SKM-1 treated with dmso at 0.1 percent for 144 hours (cell line): ENCODE measurements at regions not wholly inside any gene's neighbourhood (a gene's known extent, or its start where the extent isn't known, plus 50 kb on each side); places are given as distances from the start of the nearest gene placed in this dataset.

Experiments
- DNase-seq: peaks from one replicate; lab custom pipeline; 2025; ENCODE audit not compliant: unreplicated experiment; lab: John Stamatoyannopoulos, UW

DNA sequence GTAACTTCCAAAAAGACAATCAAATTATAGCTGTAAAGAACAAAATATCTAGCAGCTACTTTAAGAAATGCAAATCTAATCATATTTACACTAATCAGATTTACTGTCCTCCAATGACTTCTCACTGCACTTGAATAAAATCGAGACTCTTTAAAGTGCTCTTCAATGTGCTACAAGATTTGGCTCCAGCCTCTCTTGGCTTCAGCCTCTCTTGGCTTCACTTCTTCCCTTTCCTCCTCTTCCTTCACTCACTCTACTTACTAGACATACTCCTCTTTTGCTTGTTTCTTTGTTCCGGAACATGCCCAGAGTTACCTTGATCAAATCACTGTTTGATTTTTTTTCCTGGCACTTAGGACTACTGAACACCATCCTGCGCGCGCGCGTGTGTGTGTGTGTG, 495.4 kb downstream of the LMO7 start:
- DNase-seq, result no peak

DNA sequence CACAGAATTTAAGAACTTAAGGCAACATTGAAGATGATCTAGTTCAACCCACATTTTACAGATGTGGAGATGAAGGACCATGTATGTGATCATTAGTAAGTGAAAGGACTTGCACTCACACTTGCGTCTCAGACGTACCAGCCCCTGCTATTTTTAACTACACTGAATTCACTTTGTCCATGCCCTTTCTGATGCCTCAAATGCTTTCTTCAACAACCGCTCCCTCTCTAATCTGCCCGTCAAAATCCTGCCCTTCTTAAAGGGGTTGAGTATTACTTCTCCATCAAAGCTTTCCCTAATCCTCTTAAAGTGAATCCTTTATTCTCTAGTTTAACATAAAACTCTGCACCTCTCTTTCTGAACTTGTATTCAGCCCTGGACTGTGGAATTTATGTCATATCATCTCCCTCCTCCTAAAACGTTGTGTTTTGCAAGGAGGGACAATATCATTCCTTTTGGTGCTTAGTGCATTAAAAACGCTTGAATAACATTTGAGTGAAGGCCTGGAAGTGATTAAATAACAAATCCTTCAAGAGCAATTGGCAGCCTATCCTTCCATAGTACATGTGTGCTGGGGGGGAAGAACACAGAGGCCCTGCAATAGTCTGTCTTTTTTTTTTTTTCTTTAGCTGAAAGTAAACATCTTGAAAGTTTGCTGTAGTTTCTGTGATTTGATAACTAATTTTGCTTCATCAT, 493.3 kb downstream of the LMO7 start:
- no peak for DNase-seq

DNA sequence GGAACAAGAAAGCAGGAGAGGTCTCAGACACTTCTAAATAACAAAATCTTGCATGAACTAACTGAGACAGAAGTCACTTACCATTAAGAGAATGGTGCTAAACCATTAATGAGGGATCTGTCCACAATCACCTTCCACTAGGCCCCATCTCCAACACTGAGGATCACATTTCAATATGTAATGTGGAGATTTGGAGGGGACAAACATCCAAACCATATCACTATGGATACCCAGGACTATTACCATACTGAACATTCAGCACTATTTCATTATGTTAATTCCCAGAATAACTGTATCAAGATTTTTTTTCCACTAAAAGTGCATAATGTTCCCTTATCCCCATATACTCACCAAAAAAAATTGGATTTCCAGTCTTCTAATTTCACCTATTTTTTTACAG, 491.8 kb downstream of the LMO7 start:
- DNase-seq, result no peak

DNA sequence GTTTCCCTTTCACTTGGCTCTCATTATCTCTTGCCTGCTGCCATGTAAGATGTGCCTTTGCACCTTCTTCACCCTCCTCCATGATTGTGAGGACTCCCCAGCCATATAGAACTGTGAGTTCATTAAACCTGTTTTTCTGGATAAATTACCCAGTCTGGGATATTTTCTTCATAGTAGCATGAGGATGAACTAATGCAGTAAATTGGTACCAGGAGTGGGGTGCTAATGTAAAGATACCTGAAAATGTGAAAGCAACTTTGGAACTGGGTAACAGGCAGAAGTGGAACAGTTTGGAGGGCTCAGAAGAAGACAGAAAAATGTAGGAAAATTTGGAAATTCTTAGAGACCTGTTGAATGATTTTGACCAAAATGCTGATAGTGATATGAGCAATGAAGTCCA, 487.4 kb downstream of the LMO7 start:
- no peak for DNase-seq

DNA sequence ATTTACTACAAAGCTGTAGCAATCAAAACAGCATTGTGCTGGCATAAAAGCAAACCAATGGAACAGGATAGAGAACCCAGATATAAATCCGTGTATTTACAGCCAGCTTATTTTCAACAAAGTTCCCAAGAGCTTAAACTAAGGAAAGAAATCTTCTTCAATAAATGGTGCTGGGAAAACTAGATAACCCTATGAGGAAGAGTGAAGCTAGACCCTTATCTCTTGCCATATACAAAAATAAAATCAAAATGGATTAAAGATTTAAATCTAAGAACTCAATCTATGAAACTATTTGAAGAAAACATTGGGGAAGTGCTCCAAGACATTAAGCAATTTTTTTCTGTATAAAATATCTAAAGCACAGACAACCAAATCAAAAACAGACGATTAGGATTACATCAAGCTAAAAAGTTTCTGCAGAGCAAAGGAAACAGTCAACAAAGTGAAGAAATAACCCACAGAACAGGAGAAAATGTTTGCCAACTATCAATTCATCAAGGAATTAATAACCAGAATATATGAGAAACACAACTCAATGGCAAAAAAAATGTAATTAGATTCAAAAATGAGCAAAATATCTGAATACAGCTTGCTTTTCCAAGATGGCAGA, 480.7 kb downstream of the LMO7 start:
- DNase-seq, result no peak

- DNase-seq, result no peak
These were observed 470.6 kb downstream of the LMO7 start for GRCh38 chr13:76106763-76107162.

GRCh38 chr13:76094645-76095044, 458.5 kb downstream of the LMO7 start:
- DNase-seq, result no peak

GRCh38 chr13:76091076-76091475, 454.9 kb downstream of the LMO7 start:
- no peak for DNase-seq

DNA sequence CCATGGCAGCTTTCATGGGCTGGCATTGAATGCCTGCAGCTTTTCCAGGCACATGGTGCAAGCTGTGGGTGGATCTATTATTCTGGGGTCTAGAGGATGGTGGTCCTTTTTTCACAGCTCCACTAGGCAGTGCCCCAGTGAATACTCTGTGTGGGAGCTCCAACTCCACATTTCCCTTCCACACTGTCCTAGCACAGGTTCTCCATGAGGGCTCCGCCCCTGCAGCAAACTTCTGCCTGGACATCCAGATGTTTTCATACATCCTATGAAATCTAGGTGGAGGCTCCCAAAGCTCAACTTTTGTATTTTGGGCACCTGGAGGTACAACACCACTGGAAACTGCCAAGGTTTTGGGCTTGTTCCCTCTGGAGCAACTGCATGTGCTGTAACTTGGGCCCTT, 450.6 kb downstream of the LMO7 start:
- DNase-seq, result no peak

DNA sequence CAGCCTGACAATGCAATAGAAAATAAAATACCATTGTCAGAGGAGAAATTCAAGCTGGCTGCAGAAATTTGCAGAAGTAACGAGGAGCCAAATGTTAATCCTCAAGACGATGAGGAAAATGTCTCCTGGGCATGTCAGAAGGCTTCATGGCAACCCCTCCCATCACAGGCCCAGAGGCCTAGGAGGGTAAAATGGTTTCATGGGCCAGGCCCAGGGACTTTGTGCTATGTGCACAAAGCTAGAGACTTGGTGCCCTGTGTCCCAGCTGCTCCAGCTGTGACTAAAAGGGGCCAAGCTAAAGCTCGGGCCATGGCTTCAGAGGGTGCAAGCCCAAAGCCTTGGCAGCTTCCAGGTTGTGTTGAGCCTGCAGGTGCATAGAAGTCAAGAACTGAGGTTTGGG, 431.7 kb downstream of the LMO7 start:
- DNase-seq, result no peak

DNA sequence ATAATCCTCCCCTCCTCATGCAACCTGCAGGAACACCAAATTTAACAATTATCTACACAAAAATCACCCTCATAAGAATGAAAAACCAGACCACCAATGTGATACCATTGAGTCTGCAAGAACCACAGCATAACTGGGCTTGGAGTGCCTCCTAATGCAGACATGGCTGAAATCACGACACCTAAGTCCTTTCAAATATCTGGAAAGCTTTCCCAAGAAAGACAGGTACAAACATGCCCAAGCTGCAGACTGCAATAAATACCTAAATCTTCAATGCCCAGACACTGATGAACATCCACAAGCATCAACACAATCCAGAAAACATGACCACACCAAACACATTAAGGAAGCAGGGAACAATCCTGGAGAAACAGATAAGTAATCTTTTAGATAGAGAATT, 417.1 kb downstream of the LMO7 start:
- DNase-seq, result no peak

DNA sequence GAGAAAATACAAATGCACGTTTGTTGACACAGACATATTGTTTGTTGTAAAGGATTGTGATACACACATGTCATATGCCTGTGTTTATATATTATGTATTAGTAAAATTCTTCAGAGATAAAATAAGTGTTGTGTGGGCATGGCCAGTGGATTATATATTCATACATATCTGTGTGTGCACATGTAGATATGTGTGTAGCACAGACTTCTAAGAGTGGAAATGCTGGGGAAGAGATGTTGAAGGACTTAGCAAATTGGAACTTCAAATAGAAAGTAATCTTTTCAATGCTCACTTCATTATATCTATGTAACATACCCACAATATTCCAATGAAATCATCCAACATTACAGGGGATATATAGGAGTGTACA, 413.2 kb downstream of the LMO7 start:
- DNase-seq, result no peak

GRCh38 chr13:76048675-76049375, 412.7 kb downstream of the LMO7 start:
- no peak for DNase-seq

- DNase-seq, result no peak
These were observed 412.0 kb downstream of the LMO7 start for GRCh38 chr13:76048131-76048530.

GRCh38 chr13:76043874-76044273, 407.7 kb downstream of the LMO7 start:
- peak; percentile 18 for DNase-seq

GRCh38 chr13:76038920-76039716, 403.0 kb downstream of the LMO7 start:
- no peak for DNase-seq

- DNase-seq, result no peak
These were observed 400.0 kb downstream of the LMO7 start for GRCh38 chr13:76036176-76036575.

- no peak for DNase-seq
These were observed 399.6 kb downstream of the LMO7 start for GRCh38 chr13:76035711-76036110.

GRCh38 chr13:76029706-76030105, 393.6 kb downstream of the LMO7 start:
- DNase-seq, result no peak

- peak; percentile 10 for DNase-seq
These were observed 393.0 kb downstream of the LMO7 start for GRCh38 chr13:76029088-76029487.

GRCh38 chr13:76027131-76027530, 391.0 kb downstream of the LMO7 start:
- DNase-seq, result no peak

GRCh38 chr13:76025392-76025791, 389.3 kb downstream of the LMO7 start:
- no peak for DNase-seq
